Hepatocyte (in vitro differentiated cells): ENCODE measurements at regions not wholly inside any gene's neighbourhood (a gene's known extent, or its start where the extent isn't known, plus 50 kb on each side); places are given as distances from the start of the nearest gene placed in this dataset.
A peak's percentile ranks its signal among the peaks of the same experiment; 100 is the strongest.

Source experiments
- DNase-seq: peaks from one replicate; pipeline ENCODE4 v3.0.0-alpha.2; 2016; ENCODE audit warnings: low spot score
- H2AFZ ChIP-seq: fragments of 200-600 bp; sonication (generic); 2 replicates; pipeline ENCODE4 v1.6.0; 2016; ENCODE audit warnings: antibody characterized with exemption, mild to moderate bottlenecking
- H3K27ac ChIP-seq: fragments of 200-600 bp; sonication (generic); 2 replicates; pipeline ENCODE4 v1.5.1; 2016; ENCODE audit warnings: mild to moderate bottlenecking
- H3K27me3 ChIP-seq: fragments of 200-600 bp; sonication (generic); 2 replicates; pipeline ENCODE4 v1.6.1; 2016
- H3K36me3 ChIP-seq: fragments of 200-600 bp; sonication (generic); replicated peaks from 2 replicates; pipeline ENCODE4 v1.5.1; 2016; ENCODE audit warnings: low read depth; ENCODE audit not compliant: insufficient read depth
- H3K4me1 ChIP-seq: fragments of 200-600 bp; sonication (generic); 2 replicates; pipeline ENCODE4 v1.5.1; 2016; ENCODE audit warnings: mild to moderate bottlenecking, moderate library complexity; ENCODE audit not compliant: insufficient read depth
- H3K4me2 ChIP-seq: fragments of 200-600 bp; sonication (generic); 2 replicates; pipeline ENCODE4 v1.6.0; 2016
- H3K4me3 ChIP-seq: fragments of 200-600 bp; sonication (generic); 2 replicates; pipeline ENCODE4 v1.5.1; 2016; ENCODE audit warnings: mild to moderate bottlenecking
- H3K79me2 ChIP-seq: fragments of 200-600 bp; sonication (generic); 2 replicates; pipeline ENCODE4 v1.6.0; 2017; ENCODE audit warnings: mild to moderate bottlenecking
- H3K9me2 ChIP-seq: fragments of 200-600 bp; sonication (generic); replicated peaks from 2 replicates; pipeline ENCODE4 v1.6.0; 2017; ENCODE audit warnings: mild to moderate bottlenecking; ENCODE audit not compliant: insufficient read depth
- H3K9me3 ChIP-seq: fragments of 200-600 bp; sonication (generic); 2 replicates; pipeline ENCODE4 v1.5.1; 2016; ENCODE audit warnings: low read depth, mild to moderate bottlenecking
- H4K20me1 ChIP-seq: fragments of 200-600 bp; sonication (generic); 2 replicates; pipeline ENCODE4 v1.6.0; 2016; ENCODE audit warnings: mild to moderate bottlenecking; ENCODE audit not compliant: insufficient read depth, poor library complexity, severe bottlenecking
- CTCF ChIP-seq: fragments of 200-600 bp; sonication (generic); IDR thresholded peaks from 2 replicates; pipeline ENCODE4 v1.5.1; 2016; ENCODE audit warnings: antibody characterized with exemption, mild to moderate bottlenecking; ENCODE audit not compliant: poor library complexity
- EZH2 ChIP-seq: fragments of 200-600 bp; sonication (generic); IDR thresholded peaks from 2 replicates; pipeline ENCODE4 v1.6.1; 2016; ENCODE audit warnings: antibody characterized with exemption, mild to moderate bottlenecking, borderline replicate concordance
- EZH2phosphoT487 ChIP-seq: fragments of 200-600 bp; sonication (generic); IDR thresholded peaks from one replicate; pipeline ENCODE4 v1.6.1; 2018; ENCODE audit warnings: antibody characterized with exemption, mild to moderate bottlenecking, low read depth, moderate library complexity; ENCODE audit not compliant: unreplicated experiment, severe bottlenecking
- whole genome bisulfite sequencing: methylation state at CpG from one replicate; pipeline ENCODE4 v1.1.6; 2016; ENCODE audit warnings: low lambda C conversion rate; ENCODE audit errors: missing lambda C conversion rate; 5-methylcytosine and 5-hydroxymethylcytosine counted together

- WGBS: 53% methylated on average over 4 of the region's 4 CpGs
- Histone ChIP-seq H3K36me3 (no peaks in the 10 kb centered on the region), H3K27me3 (no peaks in the 10 kb centered on the region), H3K79me2 (no peaks in the 10 kb centered on the region), H3K4me2 (no peak overlapping the region), H3K27ac (no peak overlapping the region), H3K4me1 (no peaks in the 10 kb centered on the region), H4K20me1 (no peaks in the 10 kb centered on the region), H2AFZ (no peak overlapping the region), H3K4me3 (no peak overlapping the region), H3K9me2 (no peaks in the 10 kb centered on the region), H3K9me3 (no peaks in the 10 kb centered on the region)
- DNase-seq: no peak
- TF ChIP-seq EZH2phosphoT487 (no peak), CTCF (no peak), EZH2 (no peak)
Observed at GRCh38 chr4:164526933-164527583, 226.9 kb upstream of the SMIM31 start.

- H3K27me3 ChIP-seq: no peaks in the 10 kb centered on the region
- no peak overlapping the region for H3K4me3 ChIP-seq
- no peaks in the 10 kb centered on the region for H3K4me1 ChIP-seq
- 94% methylated on average over 2 of the region's 2 CpGs for WGBS
- no peak overlapping the region for H3K4me2 ChIP-seq
- no peaks in the 10 kb centered on the region for H4K20me1 ChIP-seq
- H3K9me3 ChIP-seq: no peaks in the 10 kb centered on the region
- no peak for TF ChIP-seq CTCF
- TF ChIP-seq EZH2: no peak
- TF ChIP-seq EZH2phosphoT487: no peak
- H3K9me2 ChIP-seq: no peaks in the 10 kb centered on the region
- no peak overlapping the region for H2AFZ ChIP-seq
- no peaks in the 10 kb centered on the region for H3K79me2 ChIP-seq
- no peak for DNase-seq
- H3K36me3 ChIP-seq: no peaks in the 10 kb centered on the region
- no peak overlapping the region for H3K27ac ChIP-seq
Observed at GRCh38 chr4:164529058-164529457, 224.9 kb upstream of the SMIM31 start.

GRCh38 chr4:164529486-164529885 is 224.4 kb upstream of the SMIM31 start:
- no peak for DNase-seq
- Histone ChIP-seq H3K36me3 (no peaks in the 10 kb centered on the region), H3K79me2 (no peaks in the 10 kb centered on the region), H3K27me3 (no peaks in the 10 kb centered on the region), H3K9me3 (no peaks in the 10 kb centered on the region), H3K27ac (no peak overlapping the region), H3K4me1 (no peaks in the 10 kb centered on the region), H3K4me2 (no peak overlapping the region), H2AFZ (no peak overlapping the region), H3K4me3 (no peak overlapping the region), H4K20me1 (no peaks in the 10 kb centered on the region), H3K9me2 (no peaks in the 10 kb centered on the region)
- WGBS: 94% methylated on average over 5 of the region's 5 CpGs
- no peak for TF ChIP-seq CTCF
- no peak for TF ChIP-seq EZH2
- TF ChIP-seq EZH2phosphoT487: no peak

GRCh38 chr4:164531336-164531735 is 222.6 kb upstream of the SMIM31 start:
- peak; percentile 8 for DNase-seq
- Histone ChIP-seq H3K4me3 (no peak overlapping the region), H3K27ac (no peak overlapping the region), H3K36me3 (no peaks in the 10 kb centered on the region), H3K27me3 (no peaks in the 10 kb centered on the region), H3K9me2 (no peaks in the 10 kb centered on the region), H3K9me3 (no peaks in the 10 kb centered on the region), H2AFZ (no peak overlapping the region), H4K20me1 (no peaks in the 10 kb centered on the region), H3K4me1 (no peaks in the 10 kb centered on the region), H3K79me2 (no peaks in the 10 kb centered on the region), H3K4me2 (no peak overlapping the region)
- WGBS: 74% methylated on average over 4 of the region's 4 CpGs
- TF ChIP-seq EZH2 (no peak), EZH2phosphoT487 (no peak), CTCF (no peak)
